Hepatocyte (in vitro differentiated cells): ENCODE measurements at regions not wholly inside any gene's neighbourhood (a gene's known extent, or its start where the extent isn't known, plus 50 kb on each side); places are given as distances from the start of the nearest gene placed in this dataset.
A peak's percentile ranks its signal among the peaks of the same experiment; 100 is the strongest.

ENCODE experiments used
- DNase-seq: peaks from one replicate; pipeline ENCODE4 v3.0.0-alpha.2; 2016; ENCODE audit warnings: low spot score
- H2AFZ ChIP-seq: fragments of 200-600 bp; sonication (generic); 2 replicates; pipeline ENCODE4 v1.6.0; 2016; ENCODE audit warnings: antibody characterized with exemption, mild to moderate bottlenecking
- H3K27ac ChIP-seq: fragments of 200-600 bp; sonication (generic); 2 replicates; pipeline ENCODE4 v1.5.1; 2016; ENCODE audit warnings: mild to moderate bottlenecking
- H3K27me3 ChIP-seq: fragments of 200-600 bp; sonication (generic); 2 replicates; pipeline ENCODE4 v1.6.1; 2016
- H3K36me3 ChIP-seq: fragments of 200-600 bp; sonication (generic); replicated peaks from 2 replicates; pipeline ENCODE4 v1.5.1; 2016; ENCODE audit warnings: low read depth; ENCODE audit not compliant: insufficient read depth
- H3K4me1 ChIP-seq: fragments of 200-600 bp; sonication (generic); 2 replicates; pipeline ENCODE4 v1.5.1; 2016; ENCODE audit warnings: mild to moderate bottlenecking, moderate library complexity; ENCODE audit not compliant: insufficient read depth
- H3K4me2 ChIP-seq: fragments of 200-600 bp; sonication (generic); 2 replicates; pipeline ENCODE4 v1.6.0; 2016
- H3K4me3 ChIP-seq: fragments of 200-600 bp; sonication (generic); 2 replicates; pipeline ENCODE4 v1.5.1; 2016; ENCODE audit warnings: mild to moderate bottlenecking
- H3K79me2 ChIP-seq: fragments of 200-600 bp; sonication (generic); 2 replicates; pipeline ENCODE4 v1.6.0; 2017; ENCODE audit warnings: mild to moderate bottlenecking
- H3K9me2 ChIP-seq: fragments of 200-600 bp; sonication (generic); replicated peaks from 2 replicates; pipeline ENCODE4 v1.6.0; 2017; ENCODE audit warnings: mild to moderate bottlenecking; ENCODE audit not compliant: insufficient read depth
- H3K9me3 ChIP-seq: fragments of 200-600 bp; sonication (generic); 2 replicates; pipeline ENCODE4 v1.5.1; 2016; ENCODE audit warnings: low read depth, mild to moderate bottlenecking
- H4K20me1 ChIP-seq: fragments of 200-600 bp; sonication (generic); 2 replicates; pipeline ENCODE4 v1.6.0; 2016; ENCODE audit warnings: mild to moderate bottlenecking; ENCODE audit not compliant: insufficient read depth, poor library complexity, severe bottlenecking
- EZH2 ChIP-seq: fragments of 200-600 bp; sonication (generic); IDR thresholded peaks from 2 replicates; pipeline ENCODE4 v1.6.1; 2016; ENCODE audit warnings: antibody characterized with exemption, mild to moderate bottlenecking, borderline replicate concordance
- EZH2phosphoT487 ChIP-seq: fragments of 200-600 bp; sonication (generic); IDR thresholded peaks from one replicate; pipeline ENCODE4 v1.6.1; 2018; ENCODE audit warnings: antibody characterized with exemption, mild to moderate bottlenecking, low read depth, moderate library complexity; ENCODE audit not compliant: unreplicated experiment, severe bottlenecking
- WGBS: methylation state at CpG from one replicate; pipeline ENCODE4 v1.1.6; 2016; ENCODE audit warnings: low lambda C conversion rate; ENCODE audit errors: missing lambda C conversion rate; 5-methylcytosine and 5-hydroxymethylcytosine counted together
- TF ChIP-seq, protein P1 (sequence below): fragments of 200-600 bp; sonication (generic); IDR thresholded peaks from 2 replicates; pipeline ENCODE4 v1.5.1; 2016; ENCODE audit warnings: antibody characterized with exemption, mild to moderate bottlenecking; ENCODE audit not compliant: poor library complexity

DNA sequence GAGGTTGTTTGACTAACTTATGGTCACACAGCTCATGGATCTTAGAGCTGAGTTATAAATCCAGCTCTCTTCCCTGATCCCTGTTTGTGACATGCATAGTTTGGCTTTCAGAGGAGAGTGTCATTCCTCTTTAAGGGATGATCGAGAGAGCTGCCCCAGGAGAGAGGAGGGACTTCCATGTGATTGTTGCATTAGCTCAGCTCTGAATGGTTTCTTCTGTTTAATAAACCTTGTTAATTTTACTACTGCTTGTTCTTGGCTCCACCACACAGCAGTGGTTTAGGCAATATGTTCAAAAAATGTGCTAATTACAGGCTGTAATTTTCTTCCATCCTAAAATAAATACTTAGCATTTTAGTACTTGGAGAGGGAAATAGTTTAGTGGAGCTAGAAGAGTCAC, 152.5 kb downstream of the C12orf75 start:
- TF ChIP-seq EZH2phosphoT487 (no peak), EZH2 (no peak)
- TF ChIP-seq, protein P1, sequence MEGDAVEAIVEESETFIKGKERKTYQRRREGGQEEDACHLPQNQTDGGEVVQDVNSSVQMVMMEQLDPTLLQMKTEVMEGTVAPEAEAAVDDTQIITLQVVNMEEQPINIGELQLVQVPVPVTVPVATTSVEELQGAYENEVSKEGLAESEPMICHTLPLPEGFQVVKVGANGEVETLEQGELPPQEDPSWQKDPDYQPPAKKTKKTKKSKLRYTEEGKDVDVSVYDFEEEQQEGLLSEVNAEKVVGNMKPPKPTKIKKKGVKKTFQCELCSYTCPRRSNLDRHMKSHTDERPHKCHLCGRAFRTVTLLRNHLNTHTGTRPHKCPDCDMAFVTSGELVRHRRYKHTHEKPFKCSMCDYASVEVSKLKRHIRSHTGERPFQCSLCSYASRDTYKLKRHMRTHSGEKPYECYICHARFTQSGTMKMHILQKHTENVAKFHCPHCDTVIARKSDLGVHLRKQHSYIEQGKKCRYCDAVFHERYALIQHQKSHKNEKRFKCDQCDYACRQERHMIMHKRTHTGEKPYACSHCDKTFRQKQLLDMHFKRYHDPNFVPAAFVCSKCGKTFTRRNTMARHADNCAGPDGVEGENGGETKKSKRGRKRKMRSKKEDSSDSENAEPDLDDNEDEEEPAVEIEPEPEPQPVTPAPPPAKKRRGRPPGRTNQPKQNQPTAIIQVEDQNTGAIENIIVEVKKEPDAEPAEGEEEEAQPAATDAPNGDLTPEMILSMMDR: no peak
- Histone ChIP-seq H3K4me1 (no peaks in the 10 kb centered on the region), H4K20me1 (no peaks in the 10 kb centered on the region), H3K9me2 (no peaks in the 10 kb centered on the region), H3K27ac (no peak overlapping the region), H3K4me3 (no peak overlapping the region), H3K27me3 (no peaks in the 10 kb centered on the region), H3K9me3 (no peaks in the 10 kb centered on the region), H3K36me3 (no peaks in the 10 kb centered on the region), H3K79me2 (no peaks in the 10 kb centered on the region), H2AFZ (no peak overlapping the region), H3K4me2 (no peak overlapping the region)
- WGBS: 32% methylated on average over 1 of the region's 1 CpG
- DNase-seq: no peak

DNA sequence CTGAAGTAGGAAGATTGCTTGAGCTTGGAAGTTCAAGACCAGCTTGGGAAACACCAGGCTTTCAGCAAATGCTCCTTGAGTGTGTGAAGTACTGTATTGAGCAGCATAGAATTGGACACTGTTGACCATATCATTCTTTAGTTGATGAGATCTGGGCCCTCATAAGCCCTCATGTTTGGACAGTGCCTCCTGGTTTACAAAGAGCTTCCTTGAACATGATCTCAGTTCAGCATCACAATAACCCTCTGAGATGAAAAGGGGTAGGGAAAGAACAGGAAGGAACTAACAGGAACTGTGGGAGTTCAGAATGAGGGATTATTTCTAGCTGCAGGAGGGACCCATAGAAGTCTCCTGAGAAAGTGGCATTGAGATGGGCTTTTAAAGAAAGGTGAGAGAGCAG, 153.2 kb downstream of the C12orf75 start:
- H3K4me1 ChIP-seq: no peaks in the 10 kb centered on the region
- no peaks in the 10 kb centered on the region for H3K9me3 ChIP-seq
- H3K27me3 ChIP-seq: no peaks in the 10 kb centered on the region
- TF ChIP-seq EZH2: no peak
- TF ChIP-seq, protein P1: no peak
- TF ChIP-seq EZH2phosphoT487: no peak
- H3K9me2 ChIP-seq: no peaks in the 10 kb centered on the region
- no peak overlapping the region for H3K4me3 ChIP-seq
- no peak for DNase-seq
- H3K27ac ChIP-seq: no peak overlapping the region
- H4K20me1 ChIP-seq: no peaks in the 10 kb centered on the region
- no peaks in the 10 kb centered on the region for H3K36me3 ChIP-seq
- H3K79me2 ChIP-seq: no peaks in the 10 kb centered on the region
- no peak overlapping the region for H2AFZ ChIP-seq
- H3K4me2 ChIP-seq: no peak overlapping the region

DNA sequence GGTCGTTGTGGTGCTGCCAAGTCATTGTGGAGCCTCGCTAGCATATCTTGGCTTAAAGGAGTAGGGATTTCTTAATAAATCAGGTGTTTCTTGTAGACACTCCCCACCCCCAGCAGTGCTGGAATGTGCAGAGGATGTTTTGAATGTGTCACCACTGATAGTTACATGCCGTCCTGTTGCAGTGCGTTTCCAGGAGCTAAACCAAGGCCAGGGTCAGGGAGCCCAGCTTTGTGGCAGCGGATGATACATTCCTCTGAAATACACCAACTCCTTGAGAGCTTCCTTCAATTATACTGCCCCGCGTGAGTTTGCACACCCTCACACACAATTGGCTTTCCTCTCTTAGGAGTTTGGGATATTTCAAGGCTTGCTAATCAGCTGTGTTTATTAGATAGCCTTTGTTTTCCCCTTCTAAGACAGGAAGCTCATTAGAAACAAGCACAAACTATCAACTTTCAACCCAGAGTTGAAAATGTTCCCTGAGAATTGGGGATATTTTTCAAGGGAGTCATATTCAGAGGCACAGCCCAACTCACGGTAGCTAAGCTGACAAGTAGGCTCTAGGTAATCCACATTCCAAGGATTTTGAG, 154.9 kb downstream of the C12orf75 start:
- Histone ChIP-seq H2AFZ (no peak overlapping the region), H3K36me3 (no peaks in the 10 kb centered on the region)

More for the DNA sequence above, 154.9 kb downstream of the C12orf75 start:
- Histone ChIP-seq H3K4me2 (no peak overlapping the region), H3K4me3 (no peak overlapping the region), H3K4me1 (no peaks in the 10 kb centered on the region), H3K9me2 (no peaks in the 10 kb centered on the region), H3K9me3 (no peaks in the 10 kb centered on the region), H3K79me2 (no peaks in the 10 kb centered on the region), H4K20me1 (no peaks in the 10 kb centered on the region), H3K27ac (no peak overlapping the region), H3K27me3 (no peaks in the 10 kb centered on the region)
- 53% methylated on average over 8 of the region's 8 CpGs for WGBS
- peak; percentile 27 for DNase-seq
- TF ChIP-seq, protein P1: no peak
- TF ChIP-seq EZH2 (no peak), EZH2phosphoT487 (no peak)
